GM21576 (cell line): ENCODE measurements at regions not wholly inside any gene's neighbourhood (a gene's known extent, or its start where the extent isn't known, plus 50 kb on each side); places are given as distances from the start of the nearest gene placed in this dataset.

Experiments
- ATAC-seq: cut with Tn5 transposase; IDR thresholded peaks from one replicate; pipeline ENCODE4 v1.9.1; 2021; ENCODE audit warnings: mild to moderate bottlenecking, moderate library complexity; ENCODE audit not compliant: unreplicated experiment

DNA sequence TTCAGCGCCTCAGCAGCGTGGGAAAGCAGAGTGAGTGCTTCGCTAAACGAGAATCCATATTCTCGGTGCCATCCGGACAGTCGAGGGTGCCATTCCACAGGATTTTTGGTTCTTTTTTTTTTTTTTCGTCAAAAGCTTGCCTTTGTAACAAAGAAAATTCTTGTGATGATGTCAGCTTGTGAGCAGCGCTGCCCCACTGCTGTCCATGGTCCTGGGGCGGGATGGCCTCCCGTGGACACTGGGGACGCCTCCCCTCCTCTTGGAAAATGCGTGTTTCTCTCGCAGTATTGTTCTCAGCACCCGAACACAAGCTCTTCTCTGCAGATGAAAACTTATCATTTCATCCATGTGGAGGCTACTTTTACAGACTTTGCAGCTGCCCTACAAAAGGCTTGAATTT lies 477.4 kb downstream of the TCERG1L start:
- no peak for ATAC-seq

DNA sequence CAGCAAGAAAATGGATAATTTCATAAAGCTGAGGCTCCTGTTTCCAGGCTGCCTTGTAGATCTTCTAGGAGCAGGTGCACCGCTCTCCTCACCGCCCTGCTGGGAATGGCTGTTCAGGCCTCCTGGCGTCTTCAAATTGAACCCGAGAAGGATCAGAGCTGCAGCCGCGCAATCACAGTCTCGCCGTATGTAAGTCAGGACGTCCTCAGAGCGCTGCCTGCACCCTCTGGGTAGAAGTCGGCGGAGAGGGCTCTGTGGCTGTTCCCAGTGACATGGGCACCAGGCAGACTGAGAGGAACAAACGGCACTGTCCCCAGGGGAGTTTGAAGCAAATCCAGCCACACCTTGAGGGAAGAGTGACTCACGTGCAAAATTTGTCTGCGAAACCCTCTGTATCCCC lies 476.9 kb downstream of the TCERG1L start:
- ATAC-seq: no peak

DNA sequence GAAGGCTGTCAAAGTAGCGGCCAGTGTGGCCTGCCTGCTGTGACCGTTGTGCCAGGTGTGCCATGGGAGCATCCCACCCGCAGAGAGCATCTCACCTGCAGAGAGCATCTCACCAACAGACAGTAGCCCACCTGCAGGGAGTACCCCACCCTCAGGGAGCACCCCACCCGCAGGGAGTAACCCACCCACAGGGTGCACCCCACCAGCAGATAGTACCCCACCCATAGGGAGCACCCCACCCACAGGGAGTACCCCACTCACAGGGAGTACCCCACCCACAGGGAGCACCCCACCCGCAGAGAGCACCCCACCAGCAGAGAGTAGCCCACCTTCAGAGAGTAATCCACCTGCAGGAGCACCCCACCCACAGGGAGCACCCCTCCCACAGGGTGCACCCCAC lies 476.5 kb downstream of the TCERG1L start:
- ATAC-seq: no peak

DNA sequence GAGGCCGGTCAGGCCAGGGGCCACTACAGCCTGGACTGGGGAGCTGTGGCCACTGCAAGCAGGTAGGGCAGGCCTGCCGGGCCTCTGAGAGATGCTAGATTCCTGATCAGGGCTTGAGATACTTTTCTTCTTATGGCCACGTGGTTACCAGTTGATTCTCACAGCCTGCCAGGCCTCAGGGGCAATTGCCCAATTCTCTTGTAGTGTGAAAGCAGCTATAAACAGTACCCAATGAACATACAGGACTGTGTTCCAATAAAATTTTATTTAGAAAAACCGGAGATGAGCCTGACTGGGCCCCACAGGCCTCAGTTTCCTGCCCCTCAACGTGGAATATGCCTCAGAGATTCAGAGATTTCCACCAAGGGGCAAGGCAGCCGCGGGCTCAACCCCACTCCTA lies 475.2 kb downstream of the TCERG1L start:
- ATAC-seq: no peak

DNA sequence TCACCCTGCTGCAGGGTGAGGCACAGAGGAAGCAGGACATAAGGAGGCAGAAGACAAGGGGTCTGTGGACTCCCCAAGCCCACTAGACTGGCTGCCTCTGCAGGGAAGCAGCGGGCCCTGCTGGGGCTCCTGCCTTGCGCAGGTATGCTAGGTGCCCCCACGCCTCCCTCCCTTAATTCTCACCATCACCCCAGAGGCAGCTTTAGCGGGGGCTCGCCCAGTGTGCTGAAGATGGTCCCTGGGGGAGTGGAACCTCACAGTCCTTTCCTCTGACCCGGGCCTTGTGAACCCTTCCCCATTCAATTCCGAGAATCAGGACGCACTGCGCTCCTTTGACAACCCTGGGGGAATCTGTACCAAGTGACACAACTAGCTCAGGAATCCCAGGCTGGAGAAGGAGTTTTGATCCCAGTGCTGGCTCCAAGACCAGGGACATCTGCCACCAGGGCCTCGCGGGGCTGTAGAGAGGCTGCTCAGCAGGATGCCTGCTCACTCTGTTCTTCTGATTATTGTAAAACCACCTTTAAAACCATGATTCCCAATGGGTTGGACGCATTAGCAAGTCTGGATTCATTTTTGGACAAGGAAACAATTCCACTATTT lies 468.4 kb downstream of the TCERG1L start:
- ATAC-seq: no peak

DNA sequence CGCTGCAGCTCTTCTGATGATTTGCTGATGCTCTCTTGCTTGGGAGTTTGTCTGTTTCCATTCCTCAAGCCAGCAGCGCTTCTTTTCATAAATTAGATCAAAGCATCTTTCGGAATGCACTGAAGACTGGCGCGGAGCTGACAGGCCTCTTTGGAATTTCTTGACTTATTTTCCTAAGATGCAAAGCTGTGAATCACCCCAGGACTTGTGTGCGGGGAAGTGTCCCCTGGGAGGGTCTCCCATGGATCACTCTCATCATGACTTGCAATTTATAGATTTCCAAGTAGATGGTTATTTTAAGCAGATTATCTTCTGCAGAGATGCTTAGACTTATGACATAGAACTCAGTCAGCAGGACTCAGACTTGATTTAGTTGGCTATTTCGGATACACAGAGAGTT lies 467.2 kb downstream of the TCERG1L start:
- no peak for ATAC-seq

DNA sequence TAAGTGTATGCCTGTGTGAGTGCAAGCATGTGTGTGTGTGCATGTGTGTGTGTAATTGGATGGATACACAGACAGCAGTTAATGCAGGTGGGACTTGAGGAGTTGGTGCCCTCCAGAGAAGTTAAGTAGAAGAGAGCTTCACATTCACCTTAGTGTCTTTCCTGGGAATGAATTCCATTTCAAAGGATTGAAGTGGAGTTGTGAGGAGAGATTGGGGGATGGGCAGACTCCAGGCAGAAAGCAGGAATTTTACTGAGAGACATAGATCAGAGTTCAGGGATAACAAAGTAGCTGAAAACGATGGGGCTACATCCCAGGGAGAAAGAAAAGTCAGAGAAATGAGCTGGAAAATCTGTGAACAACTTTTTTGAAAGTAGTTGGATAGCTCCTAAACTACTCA lies 464.4 kb downstream of the TCERG1L start:
- no peak for ATAC-seq

DNA sequence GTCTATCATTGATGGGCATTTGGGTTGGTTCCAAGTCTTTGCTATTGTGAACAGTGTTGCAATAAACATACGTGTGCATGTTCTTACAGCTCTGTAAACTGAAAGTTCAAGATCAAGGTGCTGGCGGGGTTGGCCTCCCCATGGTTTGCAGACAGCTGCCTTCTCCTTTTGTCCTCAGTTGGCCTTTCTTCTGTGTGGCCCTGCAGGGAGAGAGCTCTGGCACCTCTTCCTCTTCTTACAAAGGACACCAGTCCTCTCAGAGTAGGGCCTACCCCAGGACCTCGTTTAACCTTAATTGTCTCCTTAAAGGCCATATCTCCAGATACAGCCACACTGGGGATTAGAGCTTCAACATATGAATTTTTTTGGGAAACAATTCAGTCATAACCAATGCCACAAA lies 462.7 kb downstream of the TCERG1L start:
- no peak for ATAC-seq

DNA sequence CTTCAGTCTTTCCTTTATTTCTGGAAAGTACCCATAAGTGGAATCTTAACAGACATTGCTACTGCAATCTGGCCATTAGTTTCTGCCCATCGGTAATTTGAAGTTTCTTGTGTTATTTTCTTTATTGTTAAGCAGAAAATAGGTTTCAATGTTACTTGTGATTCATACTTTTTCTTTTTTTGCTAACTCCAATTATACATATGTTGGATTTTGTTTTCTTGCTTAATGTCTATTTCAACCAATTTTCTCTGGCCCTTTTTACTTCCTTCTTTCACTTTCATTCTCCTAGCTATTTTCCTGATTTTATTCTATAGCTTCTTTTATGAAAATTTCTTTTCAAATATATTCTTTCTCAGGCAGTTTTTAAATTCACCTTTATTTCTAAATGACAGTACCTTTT lies 457.4 kb downstream of the TCERG1L start:
- no peak for ATAC-seq

DNA sequence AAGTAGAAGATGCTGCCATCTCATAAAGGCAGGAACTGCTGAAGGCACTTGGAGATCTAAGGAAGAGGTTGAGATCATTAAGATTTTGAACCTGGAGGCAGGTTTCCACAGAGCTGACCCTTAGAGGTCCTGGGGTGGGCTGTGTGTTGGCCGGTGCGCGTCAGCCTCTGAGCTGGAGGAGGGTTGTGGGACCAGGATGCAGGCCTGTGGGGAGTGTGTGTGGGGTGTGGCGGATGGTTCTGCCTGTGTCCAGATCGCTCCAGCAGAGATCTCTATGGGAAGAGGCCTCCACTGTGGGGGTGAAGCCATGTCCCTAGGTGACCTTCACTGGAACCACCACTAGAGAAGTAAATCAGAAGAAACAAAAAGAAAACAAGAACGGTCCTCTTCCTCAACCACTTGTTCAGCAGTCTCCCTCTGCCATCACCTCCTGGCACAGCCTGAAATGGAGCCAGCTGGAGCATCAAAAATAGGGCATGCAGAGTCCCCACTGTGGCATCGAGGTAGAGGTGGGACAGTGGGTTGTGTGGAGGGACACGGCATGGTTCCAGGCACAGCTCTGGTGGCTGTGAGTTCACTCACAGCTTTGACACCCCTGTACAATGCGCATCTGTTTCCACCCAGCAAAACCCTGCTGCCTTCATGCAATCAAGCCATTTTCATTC lies 453.8 kb downstream of the TCERG1L start:
- ATAC-seq: no peak

DNA sequence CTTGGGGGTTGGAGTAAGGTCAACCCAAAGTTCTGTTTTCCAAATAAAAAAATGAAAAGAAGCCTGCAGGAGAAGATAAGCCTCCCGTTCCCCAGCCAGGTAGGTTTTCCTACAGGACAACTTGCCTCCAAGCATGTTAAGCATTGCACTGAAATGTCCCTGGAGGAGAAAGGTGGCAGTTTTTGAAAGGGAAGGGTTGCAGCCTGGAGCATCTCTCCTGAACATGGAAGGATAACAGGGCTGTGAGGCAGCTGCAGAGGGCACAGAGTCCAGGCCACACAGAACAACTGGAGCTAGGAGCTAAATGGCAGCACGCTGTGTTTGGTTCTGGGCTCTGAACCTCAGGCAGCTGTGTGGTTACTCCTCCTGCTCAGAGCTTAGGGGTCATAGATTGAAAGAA lies 452.9 kb downstream of the TCERG1L start:
- no peak for ATAC-seq

DNA sequence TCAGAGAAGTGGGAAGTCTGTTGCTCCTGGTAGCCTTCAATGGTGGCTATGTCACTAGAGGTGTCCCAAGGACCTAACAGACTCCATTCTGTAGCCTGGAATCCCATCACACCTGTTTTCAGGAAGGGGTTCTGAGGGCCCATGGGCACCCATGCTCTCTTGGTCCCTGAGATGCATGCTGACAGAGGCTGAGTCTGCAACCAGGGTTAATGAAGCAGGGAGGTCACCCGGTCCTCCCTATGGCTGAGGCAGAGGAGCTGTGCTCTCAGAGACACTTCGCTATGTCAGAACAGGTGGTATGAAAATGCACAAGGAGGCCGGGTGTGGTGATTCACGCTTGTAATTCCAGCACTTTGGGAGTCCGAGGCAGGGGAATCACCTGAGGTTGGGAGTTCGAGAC lies 452.1 kb downstream of the TCERG1L start:
- ATAC-seq: no peak

DNA sequence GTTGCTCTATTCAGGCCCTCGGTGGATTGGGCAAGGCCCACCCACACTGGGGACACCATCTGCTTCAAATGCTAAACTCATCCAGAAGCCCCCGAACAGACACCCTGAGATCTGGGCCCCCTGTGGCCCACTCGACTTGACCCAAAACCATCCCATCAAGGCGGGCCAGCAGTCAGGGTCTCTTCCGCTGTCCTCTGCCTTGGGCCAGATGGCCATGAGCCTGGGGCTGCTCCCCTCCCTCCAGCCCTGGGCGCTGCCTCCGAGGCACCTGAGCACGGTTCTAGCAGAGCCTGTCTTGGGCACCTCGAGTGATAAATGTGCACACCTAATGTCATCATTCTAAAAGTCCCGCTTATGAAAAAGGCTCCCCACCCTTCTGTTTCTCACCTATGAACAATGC lies 449.4 kb downstream of the TCERG1L start:
- no peak for ATAC-seq

DNA sequence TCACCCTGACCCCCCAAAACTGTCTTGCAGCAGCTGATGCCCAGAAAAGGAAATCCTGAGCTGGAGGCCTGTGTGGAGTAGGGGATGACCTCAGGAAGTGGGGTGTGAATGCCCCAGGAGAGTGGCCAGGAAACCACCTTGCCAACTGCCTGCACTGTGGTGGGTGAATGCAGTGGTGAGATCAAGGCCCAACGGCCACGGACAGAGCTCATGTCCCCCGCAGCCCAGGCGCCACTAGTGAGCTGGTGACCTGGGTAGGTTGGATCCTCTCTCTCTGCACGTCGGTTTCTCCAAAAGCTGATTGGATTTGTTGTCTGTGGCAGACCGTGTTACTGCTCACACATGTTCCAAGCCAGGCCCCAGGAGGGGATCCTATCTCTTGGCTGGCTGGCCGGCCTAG lies 448.9 kb downstream of the TCERG1L start:
- no peak for ATAC-seq

DNA sequence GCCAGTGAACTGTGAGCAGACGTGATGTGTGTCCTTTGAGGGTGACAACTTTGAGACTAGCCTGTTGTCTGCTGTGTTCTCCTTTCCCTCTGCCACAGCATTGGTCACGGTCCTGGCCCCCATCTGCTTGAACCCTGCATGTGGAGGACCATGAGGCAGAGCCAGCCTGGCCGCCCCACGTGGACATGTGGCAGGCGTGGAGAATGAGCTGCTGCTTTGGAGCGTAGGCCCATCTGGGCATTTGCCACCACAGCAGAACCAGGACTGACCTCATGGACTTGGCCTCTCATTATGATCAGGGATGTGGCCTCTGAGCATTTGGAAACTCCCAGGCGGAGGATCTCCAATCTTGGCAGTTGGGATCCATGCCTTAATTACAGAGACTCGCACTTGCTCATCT lies 448.5 kb downstream of the TCERG1L start:
- no peak for ATAC-seq

DNA sequence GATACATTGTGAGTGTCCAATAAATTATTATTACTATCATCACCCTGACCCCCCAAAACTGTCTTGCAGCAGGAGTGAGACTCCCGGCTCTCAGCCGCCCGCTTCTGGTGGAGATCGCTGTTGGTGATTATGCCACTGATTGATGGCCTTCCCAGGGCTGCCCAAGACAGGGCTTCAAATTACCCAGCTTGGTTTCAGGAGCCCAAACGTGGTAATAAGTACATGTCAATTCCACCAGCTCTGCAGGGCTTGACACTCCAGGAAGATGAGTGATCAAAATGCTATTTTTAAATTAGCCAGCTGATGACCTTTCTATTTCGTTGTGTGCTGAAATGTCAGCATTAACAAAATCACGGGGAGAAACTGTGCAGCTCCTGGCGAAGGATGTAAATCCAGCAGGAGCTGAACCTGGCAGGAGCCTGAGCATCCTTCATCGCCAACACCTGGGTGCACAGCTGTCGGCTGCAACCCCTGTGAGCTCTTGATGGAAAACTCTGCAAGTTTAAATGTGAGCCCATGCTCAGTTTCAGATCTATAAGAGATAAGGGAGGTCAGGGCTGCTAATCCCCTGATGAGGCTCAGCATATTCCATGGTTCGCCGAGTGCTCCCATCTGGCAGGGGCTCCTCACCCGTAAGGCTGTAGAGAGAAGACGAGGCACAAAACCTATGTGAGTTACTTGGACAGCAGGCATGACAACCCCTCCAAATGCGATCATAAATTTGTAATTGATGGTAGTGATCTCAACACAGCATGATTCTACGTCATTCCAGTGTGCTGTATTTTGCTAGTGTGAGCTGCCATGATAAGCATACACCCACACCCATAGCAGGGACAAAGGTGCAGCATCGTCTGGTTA lies 446.3 kb downstream of the TCERG1L start:
- no peak for ATAC-seq

DNA sequence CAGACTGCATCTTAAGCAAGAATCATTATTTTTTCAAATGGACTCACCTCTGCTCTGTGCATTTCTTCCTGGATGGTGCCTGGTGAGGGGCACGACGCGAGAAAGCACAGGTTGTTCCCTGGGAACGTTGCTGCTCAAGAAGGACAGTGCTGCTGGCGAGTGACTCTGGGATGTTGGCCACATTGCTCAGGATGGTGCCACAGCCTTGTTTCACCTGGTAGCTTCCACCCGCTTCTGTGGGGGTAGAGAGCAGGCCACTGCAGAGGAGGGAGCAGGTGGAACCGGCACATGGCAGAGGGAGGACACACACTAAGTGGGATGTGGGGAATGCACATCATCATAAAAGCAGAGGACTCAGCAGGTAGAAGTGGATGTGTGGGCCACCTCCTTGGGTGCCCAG lies 444.7 kb downstream of the TCERG1L start:
- no peak for ATAC-seq

DNA sequence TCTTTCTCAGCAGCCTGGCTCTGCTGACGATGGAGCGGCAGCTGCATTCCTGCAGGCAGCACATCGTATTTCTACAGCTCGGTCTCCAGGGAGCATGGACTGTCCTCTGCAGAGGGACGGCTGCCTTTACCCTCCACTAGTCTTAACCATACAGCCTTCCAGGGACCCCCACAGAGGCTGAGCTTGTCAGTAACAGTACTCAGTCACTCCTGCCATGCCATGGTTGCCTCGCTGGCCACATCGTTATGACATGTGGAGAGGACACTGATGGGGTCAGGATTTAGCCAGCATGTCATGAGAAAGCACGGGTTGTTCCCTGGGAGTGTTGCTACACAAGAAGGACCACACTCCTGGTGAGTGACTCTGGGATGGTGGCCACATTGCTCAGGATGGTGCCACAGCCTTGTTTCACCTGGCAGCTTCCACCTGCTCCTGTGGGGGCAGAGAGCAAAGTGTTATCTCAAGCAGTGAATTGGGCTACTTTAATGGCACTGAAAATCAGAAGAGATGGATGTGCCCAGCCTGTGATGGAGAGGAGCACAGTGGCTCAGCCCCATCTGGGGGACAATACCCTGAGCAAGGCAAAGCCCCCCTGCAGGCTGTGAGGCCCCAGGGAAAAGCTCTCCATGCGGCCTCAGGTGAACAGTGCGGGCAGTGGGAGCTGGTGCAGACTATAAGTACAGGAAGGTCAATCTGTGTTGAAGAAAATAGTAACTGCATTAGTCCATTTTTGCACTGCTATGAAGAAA lies 443.9 kb downstream of the TCERG1L start:
- ATAC-seq: no peak

DNA sequence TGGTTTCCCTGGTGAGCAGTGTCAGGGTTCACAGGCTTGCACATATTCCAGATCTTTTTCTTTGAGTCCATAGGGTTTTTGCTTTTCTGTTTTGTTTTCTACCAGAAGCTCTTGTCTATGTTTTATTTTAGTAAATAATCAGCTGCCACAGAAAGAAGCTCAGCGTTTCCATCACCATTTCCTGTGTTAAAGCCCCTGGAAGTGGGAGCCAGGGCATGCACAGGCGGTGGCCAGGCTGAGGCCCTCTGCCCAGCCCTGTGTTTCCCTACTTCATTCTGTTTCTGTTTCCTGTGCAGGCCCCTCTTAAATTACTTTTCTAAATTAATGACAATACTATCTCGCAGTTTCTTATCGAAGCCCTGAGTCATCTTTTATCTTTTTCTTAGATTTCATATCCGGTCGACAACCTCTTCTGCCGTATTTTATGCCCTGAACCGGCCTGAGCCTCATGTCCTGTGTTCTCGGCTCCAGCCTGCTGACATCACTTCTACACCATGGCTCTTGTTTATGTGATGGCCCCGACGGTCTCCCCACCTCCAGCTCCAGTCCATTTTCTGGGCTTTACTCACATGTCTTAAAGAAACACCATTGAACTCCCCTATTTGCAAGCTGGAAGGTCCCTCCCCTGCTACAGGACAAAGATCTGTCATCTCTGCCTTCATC lies 442.2 kb downstream of the TCERG1L start:
- ATAC-seq: no peak

DNA sequence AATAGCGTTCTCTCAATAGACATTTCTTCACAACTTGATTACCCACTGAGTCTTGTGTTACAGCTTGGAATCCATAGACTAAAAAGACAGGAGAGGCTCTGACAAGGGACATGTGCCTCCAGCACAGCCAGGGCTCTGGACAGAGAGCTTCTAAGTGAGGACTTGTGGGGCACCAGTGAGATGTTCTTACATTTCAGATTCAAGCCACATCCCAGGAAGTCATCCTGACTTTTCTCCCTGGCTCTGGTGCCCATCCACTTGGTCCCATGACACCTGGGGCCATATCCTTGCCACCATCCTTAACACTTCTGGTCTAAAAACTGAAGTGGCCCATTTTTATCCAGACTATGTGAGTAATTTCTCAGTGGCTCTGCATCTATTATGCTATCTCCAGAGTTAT lies 440.1 kb downstream of the TCERG1L start:
- no peak for ATAC-seq

DNA sequence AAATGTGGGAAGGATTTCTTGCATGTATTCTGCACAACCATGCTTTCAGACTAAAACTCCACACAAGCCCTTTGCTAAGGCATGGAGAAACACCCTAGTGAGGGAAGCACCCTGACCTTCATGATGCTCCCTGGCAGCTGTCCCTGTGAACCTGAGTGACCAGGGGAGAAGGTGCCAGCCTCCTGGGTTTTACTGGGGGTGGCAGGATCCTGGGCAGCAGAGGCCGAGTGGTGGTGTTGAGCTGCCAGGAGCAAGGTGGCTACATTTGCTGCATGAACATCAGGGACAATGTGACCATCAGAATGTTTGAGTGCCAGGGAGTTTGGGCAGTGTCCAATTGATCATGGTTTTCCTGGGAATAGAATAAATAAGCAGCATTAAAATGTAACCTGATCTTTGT lies 437.9 kb downstream of the TCERG1L start:
- ATAC-seq: no peak
